Central memory CD8-positive, alpha-beta T cell (primary cell): ENCODE measurements at regions not wholly inside any gene's neighbourhood (a gene's known extent, or its start where the extent isn't known, plus 50 kb on each side); places are given as distances from the start of the nearest gene placed in this dataset.
"Not testable (repeated sequence)": the region's sequence is repeated elsewhere in the genome, so short reads cannot be mapped to it uniquely, and the experiment has no call there.

Experiments used
- ATAC-seq: fragments of 150-1000 bp; cut with Tn5 transposase; replicated peaks from 2 replicates; pipeline ENCODE4 v1.10.0; 2022; ENCODE audit warnings: mild to moderate bottlenecking, moderate FRiP score, moderate number of reproducible peaks; ENCODE audit not compliant: poor library complexity, severe bottlenecking; ENCODE audit errors: extremely low read depth
- DNase-seq, 2 donors: peaks; one replicate each; pipeline ENCODE4 v3.0.0; 2021; ENCODE audit warnings: low spot score in 2 of 2
- H3K27ac Mint-ChIP-seq: one replicate; pipeline ENCODE4 v1.8.0; 2022; ENCODE audit warnings: low read depth, mild to moderate bottlenecking, moderate library complexity, mixed read lengths
- H3K27me3 Mint-ChIP-seq: one replicate; pipeline ENCODE4 v1.8.0; 2022; ENCODE audit warnings: mixed read lengths
- H3K36me3 Mint-ChIP-seq: one replicate; pipeline ENCODE4 v1.8.0; 2022; ENCODE audit warnings: mild to moderate bottlenecking, moderate library complexity, mixed read lengths; ENCODE audit not compliant: insufficient read depth
- H3K4me1 Mint-ChIP-seq: one replicate; pipeline ENCODE4 v1.8.0; 2022; ENCODE audit warnings: mixed read lengths
- H3K4me3 Mint-ChIP-seq: one replicate; pipeline ENCODE4 v1.8.0; 2022; ENCODE audit warnings: mild to moderate bottlenecking, moderate library complexity, mixed read lengths
- H3K9me3 Mint-ChIP-seq: one replicate; pipeline ENCODE4 v1.8.0; 2022; ENCODE audit warnings: mixed read lengths

GRCh38 chr15:38824719-38825118 lies 260.1 kb upstream of the RASGRP1 start:
- Mint-ChIP-seq H3K9me3 (no peaks in the 10 kb centered on the region), H3K27ac (no peak overlapping the region), H3K36me3 (no peaks in the 10 kb centered on the region), H3K4me1 (no peaks in the 10 kb centered on the region), H3K27me3 (peaks cover 35% of the 10 kb centered on the region), H3K4me3 (no peak overlapping the region)
- no peak for DNase-seq
- no peak for ATAC-seq

DNA sequence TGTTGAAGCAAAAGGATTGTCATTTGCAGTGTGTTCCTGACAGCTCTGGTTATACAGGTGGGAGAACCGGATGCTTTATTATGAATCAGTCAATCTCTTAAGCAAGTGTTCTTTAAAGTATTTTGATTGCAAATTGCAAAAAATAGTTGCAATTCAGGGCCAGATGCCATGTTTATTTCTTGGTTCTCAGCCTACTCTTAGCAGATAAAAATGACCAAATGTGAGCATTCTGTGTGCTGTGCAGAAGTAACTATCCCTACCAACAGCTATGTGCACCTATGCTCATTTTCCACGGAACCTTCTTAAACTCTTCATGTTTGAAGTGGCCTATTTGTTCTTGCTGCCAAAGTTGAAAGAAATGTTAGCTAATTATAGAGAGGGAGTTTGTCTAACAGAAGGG lies 262.3 kb upstream of the RASGRP1 start:
- H3K27me3 Mint-ChIP-seq: peaks cover 42% of the 10 kb centered on the region
- ATAC-seq: no peak

GRCh38 chr15:38828031-38828532 lies 263.5 kb upstream of the RASGRP1 start:
- no peak for ATAC-seq
- Mint-ChIP-seq H3K4me3 (no peak overlapping the region), H3K36me3 (no peaks in the 10 kb centered on the region), H3K4me1 (no peaks in the 10 kb centered on the region), H3K9me3 (no peaks in the 10 kb centered on the region), H3K27ac (no peak overlapping the region), H3K27me3 (peaks cover 52% of the 10 kb centered on the region)
- no peak for DNase-seq

More for the DNA sequence above, 262.3 kb upstream of the RASGRP1 start:
- Mint-ChIP-seq H3K27ac (no peak overlapping the region), H3K36me3 (no peaks in the 10 kb centered on the region), H3K4me1 (no peaks in the 10 kb centered on the region), H3K4me3 (no peak overlapping the region), H3K9me3 (no peaks in the 10 kb centered on the region)
- DNase-seq: no peak

DNA sequence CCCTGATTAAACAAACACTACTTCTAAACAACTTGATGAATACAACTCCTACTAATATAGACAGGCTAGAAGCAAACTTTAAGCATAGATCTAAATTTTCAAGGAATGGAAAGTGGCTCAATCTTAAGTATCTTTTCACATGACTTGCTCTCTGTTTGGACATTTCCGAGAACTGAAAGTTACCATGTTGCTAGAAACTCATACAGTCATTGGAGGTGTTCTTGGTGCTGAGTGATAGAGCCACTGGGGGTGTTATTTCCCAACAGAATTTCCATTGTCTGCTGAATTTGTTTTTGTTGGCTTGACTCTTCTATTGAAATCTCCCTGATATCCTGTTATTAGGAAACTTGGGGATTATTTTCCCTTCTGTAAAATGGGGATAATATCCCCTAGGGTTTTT lies 264.5 kb upstream of the RASGRP1 start:
- no peaks in the 10 kb centered on the region for H3K36me3 Mint-ChIP-seq
- no peak overlapping the region for H3K27ac Mint-ChIP-seq
- H3K4me3 Mint-ChIP-seq: no peak overlapping the region
- no peaks in the 10 kb centered on the region for H3K9me3 Mint-ChIP-seq
- ATAC-seq: no peak
- no peak for DNase-seq
- no peaks in the 10 kb centered on the region for H3K4me1 Mint-ChIP-seq
- H3K27me3 Mint-ChIP-seq: peaks cover 62% of the 10 kb centered on the region

GRCh38 chr15:38842226-38842625 lies 277.6 kb upstream of the RASGRP1 start:
- Mint-ChIP-seq H3K4me1 (no peaks in the 10 kb centered on the region), H3K36me3 (no peaks in the 10 kb centered on the region), H3K4me3 (no peak overlapping the region), H3K27me3 (peaks cover 55% of the 10 kb centered on the region), H3K9me3 (no peaks in the 10 kb centered on the region), H3K27ac (no peak overlapping the region)
- no peak for DNase-seq
- ATAC-seq: no peak

- ATAC-seq: no peak
- Mint-ChIP-seq H3K4me1 (no peaks in the 10 kb centered on the region), H3K36me3 (no peaks in the 10 kb centered on the region), H3K9me3 (no peaks in the 10 kb centered on the region), H3K4me3 (no peak overlapping the region), H3K27me3 (peaks cover 54% of the 10 kb centered on the region), H3K27ac (no peak overlapping the region)
- no peak for DNase-seq
Observed at GRCh38 chr15:38843051-38843501, 278.5 kb upstream of the RASGRP1 start.

DNA sequence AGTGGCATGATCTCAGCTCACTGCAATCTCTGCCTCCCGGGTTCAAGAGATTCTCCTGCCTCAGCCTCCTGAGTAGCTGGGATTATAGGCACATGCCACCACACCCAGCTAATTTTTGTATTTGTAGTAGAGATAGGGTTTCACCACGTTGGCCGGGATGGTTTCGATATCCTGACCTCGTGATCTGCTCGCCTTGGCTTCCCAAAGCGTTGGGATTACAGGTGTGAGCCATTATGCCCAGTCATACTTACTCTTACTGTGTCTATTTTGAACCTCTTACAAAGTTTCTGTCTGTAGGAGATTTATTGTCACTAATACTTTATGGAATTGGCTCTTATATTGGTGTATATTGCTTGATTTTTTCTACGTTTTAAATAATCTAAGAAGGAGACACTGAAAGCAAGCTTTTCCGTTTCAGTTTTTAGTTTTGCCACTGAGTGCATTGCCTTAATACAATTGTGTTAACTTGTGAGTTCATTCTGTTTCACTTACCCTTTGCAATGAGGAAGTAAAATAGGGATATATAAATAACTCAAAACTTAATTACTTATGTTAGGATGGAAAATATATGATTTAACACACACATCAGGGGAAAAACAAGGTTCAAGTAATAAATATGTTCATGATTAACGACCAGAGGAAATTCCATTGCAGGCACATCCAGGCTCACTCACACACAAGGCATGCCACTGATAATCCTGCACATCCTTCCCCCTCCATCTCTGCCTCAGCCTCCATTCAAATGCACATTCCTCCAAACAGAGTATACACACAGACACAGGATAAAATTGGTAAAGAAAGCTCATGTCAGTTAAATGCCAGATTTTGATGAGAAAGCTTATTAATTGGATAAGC lies 279.3 kb upstream of the RASGRP1 start:
- Mint-ChIP-seq H3K27ac (no peak overlapping the region), H3K36me3 (no peaks in the 10 kb centered on the region), H3K4me1 (no peaks in the 10 kb centered on the region), H3K9me3 (no peaks in the 10 kb centered on the region), H3K27me3 (peaks cover 55% of the 10 kb centered on the region), H3K4me3 (no peak overlapping the region)
- ATAC-seq: no peak
- DNase-seq: no peak

DNA sequence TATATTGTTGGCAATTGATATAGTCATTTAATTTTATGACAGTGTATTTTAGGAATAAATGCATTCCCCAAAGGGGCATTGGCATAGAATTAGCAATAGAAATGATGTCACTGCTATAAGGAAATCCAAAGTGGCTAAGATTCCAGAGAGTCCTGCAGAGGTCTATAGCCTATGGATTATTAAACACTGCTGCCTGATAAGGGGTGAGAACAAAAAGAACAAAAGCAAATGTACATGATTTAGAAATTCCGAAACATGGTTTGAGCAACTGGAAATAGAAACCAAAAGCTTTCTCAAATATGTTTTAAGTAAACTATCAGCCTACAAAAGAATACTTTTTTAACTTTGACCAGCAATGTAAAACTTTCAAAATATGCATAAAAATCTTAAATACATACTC lies 280.1 kb upstream of the RASGRP1 start:
- H3K4me3 Mint-ChIP-seq: no peak overlapping the region
- peaks cover 63% of the 10 kb centered on the region for H3K27me3 Mint-ChIP-seq
- no peaks in the 10 kb centered on the region for H3K4me1 Mint-ChIP-seq
- H3K27ac Mint-ChIP-seq: no peak overlapping the region
- H3K36me3 Mint-ChIP-seq: no peaks in the 10 kb centered on the region
- ATAC-seq (no peak), DNase-seq (no peak)
- H3K9me3 Mint-ChIP-seq: no peaks in the 10 kb centered on the region

DNA sequence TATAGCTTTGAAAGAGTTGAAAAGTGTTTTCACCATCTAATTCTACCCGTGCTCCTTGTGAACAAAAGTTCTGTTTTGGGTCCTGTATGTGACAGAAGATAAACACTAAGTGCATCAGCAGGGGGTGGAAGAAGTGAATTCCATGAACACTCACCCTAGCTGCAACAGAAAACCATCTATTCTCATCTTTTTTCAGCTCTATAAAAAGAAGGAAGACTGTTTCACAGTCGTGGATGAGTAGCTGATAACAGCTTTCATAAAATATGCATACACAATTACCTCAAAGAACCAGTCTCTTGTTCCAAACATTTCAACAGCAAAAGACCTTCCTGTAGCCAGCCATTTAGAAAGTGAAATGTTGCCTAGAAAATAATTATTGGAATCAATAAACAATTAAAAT lies 281.7 kb upstream of the RASGRP1 start:
- ATAC-seq (no peak), DNase-seq (no peak)
- Mint-ChIP-seq H3K27ac (no peak overlapping the region), H3K9me3 (no peaks in the 10 kb centered on the region), H3K4me3 (no peak overlapping the region), H3K27me3 (peaks cover 65% of the 10 kb centered on the region), H3K36me3 (no peaks in the 10 kb centered on the region), H3K4me1 (no peaks in the 10 kb centered on the region)

- Mint-ChIP-seq H3K27me3 (peaks cover 52% of the 10 kb centered on the region), H3K4me1 (no peaks in the 10 kb centered on the region), H3K36me3 (no peaks in the 10 kb centered on the region), H3K9me3 (no peaks in the 10 kb centered on the region), H3K4me3 (no peak overlapping the region), H3K27ac (no peak overlapping the region)
- DNase-seq: no peak
- ATAC-seq: no peak
Observed at GRCh38 chr15:38847666-38848065, 283.1 kb upstream of the RASGRP1 start.

DNA sequence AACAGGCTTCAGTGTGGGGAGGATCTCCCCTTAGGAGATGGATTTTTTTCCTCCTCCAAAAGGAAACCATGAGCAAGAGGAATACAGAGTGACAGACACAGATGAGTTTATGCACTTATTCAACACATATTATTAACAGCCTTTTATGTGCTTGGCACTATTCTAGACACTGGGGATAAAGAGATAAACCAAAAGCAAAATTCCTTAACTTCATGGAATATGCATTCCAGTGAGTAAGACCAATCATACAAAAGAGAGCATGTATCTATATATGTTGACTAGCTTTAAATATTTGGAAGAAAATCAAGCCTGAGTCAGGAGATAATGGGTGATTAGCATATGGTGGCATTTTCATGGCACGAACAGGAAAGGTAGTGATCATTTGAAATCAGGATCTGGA lies 284.4 kb upstream of the RASGRP1 start:
- no peak overlapping the region for H3K4me3 Mint-ChIP-seq
- no peak overlapping the region for H3K27ac Mint-ChIP-seq
- peaks cover 42% of the 10 kb centered on the region for H3K27me3 Mint-ChIP-seq
- H3K36me3 Mint-ChIP-seq: no peaks in the 10 kb centered on the region
- ATAC-seq (no peak), DNase-seq (no peak)
- H3K9me3 Mint-ChIP-seq: no peaks in the 10 kb centered on the region
- H3K4me1 Mint-ChIP-seq: no peaks in the 10 kb centered on the region

GRCh38 chr15:38852188-38852587 lies 287.6 kb upstream of the RASGRP1 start:
- H3K27ac Mint-ChIP-seq, H3K4me1 Mint-ChIP-seq, H3K4me3 Mint-ChIP-seq, H3K9me3 Mint-ChIP-seq, DNase-seq, H3K36me3 Mint-ChIP-seq, ATAC-seq: not testable (repeated sequence)
- H3K27me3 Mint-ChIP-seq: peaks cover 68% of the 10 kb centered on the region

DNA sequence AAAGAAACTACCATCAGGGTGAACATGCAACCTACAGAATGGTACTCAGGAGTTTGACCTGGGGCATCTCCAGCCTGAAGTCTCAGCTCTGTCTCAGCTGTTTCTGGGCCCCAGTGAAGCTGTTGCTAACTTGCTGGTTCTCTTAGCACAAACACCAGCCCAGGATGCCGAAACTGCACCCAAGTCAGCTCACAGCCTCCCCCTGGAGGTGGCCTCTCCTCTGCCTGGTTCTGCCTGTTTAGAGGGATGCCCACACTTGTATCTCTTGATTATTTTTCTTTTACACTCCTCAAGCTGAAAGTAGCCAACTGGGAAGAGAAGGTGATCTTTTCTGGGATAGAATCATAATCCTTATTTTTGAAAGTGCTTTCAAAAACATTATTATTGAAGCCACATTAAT lies 289.0 kb upstream of the RASGRP1 start:
- ATAC-seq (no peak), DNase-seq (peak in 1 of 2 donors; percentile 12)
- H3K4me3 Mint-ChIP-seq: no peak overlapping the region
- no peak overlapping the region for H3K27ac Mint-ChIP-seq
- no peaks in the 10 kb centered on the region for H3K9me3 Mint-ChIP-seq
- H3K27me3 Mint-ChIP-seq: peaks cover 71% of the 10 kb centered on the region
- H3K4me1 Mint-ChIP-seq: no peaks in the 10 kb centered on the region
- no peaks in the 10 kb centered on the region for H3K36me3 Mint-ChIP-seq
